WTC11 (cell line): ENCODE measurements at regions not wholly inside any gene's neighbourhood (a gene's known extent, or its start where the extent isn't known, plus 50 kb on each side); places are given as distances from the start of the nearest gene placed in this dataset.

ENCODE experiments used
- CREB1 ChIP-seq: sonication (generic); formaldehyde crosslinking; IDR thresholded peaks from 2 replicates; pipeline ENCODE4 v1.8.0; 2023; ENCODE audit warnings: mild to moderate bottlenecking, missing genetic modification reagents
- FOXP1 ChIP-seq: sonication (generic); formaldehyde crosslinking; IDR thresholded peaks from 2 replicates; pipeline ENCODE4 v1.8.0; 2022; ENCODE audit warnings: missing genetic modification reagents, mild to moderate bottlenecking, moderate library complexity, borderline replicate concordance

- TF ChIP-seq FOXP1 (CRISPR knock-in tag) (no peak), CREB1 (CRISPR knock-in tag) (no peak)
Measured at GRCh38 chr17:53420035-53420641, 402.6 kb upstream of the KIF2B start.
